ENCODE measurements at regions not wholly inside any gene's neighbourhood (a gene's known extent, or its start where the extent isn't known, plus 50 kb on each side); places are given as distances from the start of the nearest gene placed in this dataset.
"Not testable (repeated sequence)": the region's sequence is repeated elsewhere in the genome, so short reads cannot be mapped to it uniquely, and the experiment has no call there.

DNA sequence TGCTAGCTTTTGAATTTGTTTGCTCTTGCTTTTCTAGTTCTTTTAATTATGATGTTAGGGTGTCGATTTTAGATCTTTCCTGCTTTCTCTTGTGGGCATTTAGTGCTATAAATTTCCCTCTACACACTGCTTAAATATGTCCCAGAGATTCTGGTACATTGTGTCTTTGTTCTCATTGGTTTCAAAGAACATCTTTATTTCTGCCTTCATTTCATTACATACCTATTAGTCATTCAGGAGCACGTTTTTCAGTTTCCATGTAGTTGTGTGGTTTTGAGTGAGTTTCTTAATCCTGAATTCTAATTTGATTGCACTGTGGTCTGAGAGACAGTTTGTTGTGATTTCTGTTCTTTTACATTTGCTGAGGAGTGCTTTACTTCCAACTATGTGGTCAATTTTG, 51.2 kb upstream of the MB21D2 start:
- in situ Hi-C loops (cut with MboI; ENCODE audit: low pct_unique_long_range_greater_than_20kb, low sequenced_read_pairs); DNase-seq: not testable (repeated sequence)

DNA sequence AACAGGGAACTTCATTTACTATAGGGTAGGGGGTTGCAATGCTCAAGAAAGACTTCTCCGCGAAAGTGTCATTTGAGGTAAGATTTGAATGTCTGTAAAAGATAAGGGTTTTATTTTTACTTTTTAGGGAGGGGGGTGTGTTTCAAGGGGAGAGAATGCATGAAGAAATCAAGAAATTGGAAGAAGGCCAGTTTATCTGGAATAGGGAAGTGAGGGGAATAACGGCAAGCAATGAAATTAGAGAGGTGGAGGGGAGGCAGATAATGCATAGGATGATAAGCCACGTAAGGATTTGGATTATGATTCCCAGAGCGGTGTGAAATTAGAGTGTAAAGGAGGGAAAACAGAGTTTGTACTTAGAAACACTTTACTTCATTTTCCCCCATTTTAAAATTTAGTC, 63.0 kb upstream of the MB21D2 start:
- in situ Hi-C loops (cut with MboI; ENCODE audit: low pct_unique_long_range_greater_than_20kb, low sequenced_read_pairs), result no loop called here

DNA sequence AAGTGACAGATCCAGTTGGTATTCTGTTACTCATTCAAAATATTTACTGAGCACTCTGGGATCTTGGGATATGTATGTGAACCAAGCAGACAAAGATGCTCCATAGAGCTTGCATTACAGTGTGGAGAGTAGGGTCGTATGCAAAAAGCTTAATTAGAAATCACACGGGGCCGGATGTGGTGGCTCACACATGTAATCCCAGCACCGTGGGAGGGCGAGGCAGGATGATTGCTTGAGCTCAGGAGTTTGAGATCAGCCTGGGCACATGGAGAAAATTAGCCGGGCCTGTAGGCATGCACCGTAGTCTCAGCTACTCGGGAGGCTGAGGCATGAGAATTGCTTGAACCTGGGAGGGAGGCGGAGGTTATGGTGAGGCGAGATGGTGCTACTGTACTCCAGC, 68.7 kb upstream of the MB21D2 start:
- in situ Hi-C loops (cut with MboI; ENCODE audit: low pct_unique_long_range_greater_than_20kb, low sequenced_read_pairs), result no loop called here

More for the DNA sequence above, 63.0 kb upstream of the MB21D2 start:
- peak; percentile 33 for DNase-seq

DNA sequence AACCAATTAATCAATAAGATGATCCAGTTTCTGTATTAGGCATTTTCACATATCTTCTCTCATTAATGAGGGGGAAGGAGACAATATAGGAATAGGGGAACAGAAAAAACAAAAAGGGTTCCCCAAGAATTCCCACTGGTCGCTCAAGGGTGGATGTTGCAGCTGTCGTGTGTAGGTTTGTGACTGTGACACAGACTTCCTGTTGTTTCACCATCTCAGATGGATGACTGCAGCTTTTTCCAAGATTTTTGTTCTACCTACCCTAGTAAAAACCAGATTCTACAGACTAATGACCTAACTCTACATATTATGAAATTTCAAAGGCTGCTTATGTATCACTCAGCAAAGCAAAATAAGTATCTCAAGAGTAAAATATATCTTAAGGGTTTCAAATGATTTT, 73.7 kb upstream of the MB21D2 start:
- no peak for DNase-seq
- in situ Hi-C loops (cut with MboI; ENCODE audit: low pct_unique_long_range_greater_than_20kb, low sequenced_read_pairs), result no loop called here

More for the DNA sequence above, 68.7 kb upstream of the MB21D2 start:
- DNase-seq, result no peak

DNA sequence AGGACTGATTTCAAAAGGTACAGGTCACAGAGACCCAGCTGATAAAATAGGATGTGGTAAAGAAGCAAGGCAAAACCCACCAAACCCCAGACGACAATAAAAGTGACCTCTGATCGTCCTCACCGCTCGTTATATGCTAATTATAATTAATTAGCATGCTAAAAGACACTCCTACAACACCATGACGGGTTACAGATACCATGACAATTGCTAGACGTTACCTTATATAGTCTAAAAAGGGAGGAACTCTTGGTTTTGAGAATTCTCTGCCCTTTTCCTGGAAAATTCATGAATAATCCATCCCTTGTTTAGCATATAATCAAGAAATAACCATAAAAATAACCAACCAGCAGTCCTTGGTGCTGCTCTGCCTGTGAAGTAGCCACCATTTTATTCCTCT, 74.7 kb upstream of the MB21D2 start:
- in situ Hi-C loops (cut with MboI; ENCODE audit: low pct_unique_long_range_greater_than_20kb, low sequenced_read_pairs), result no loop called here
- no peak for DNase-seq

DNA sequence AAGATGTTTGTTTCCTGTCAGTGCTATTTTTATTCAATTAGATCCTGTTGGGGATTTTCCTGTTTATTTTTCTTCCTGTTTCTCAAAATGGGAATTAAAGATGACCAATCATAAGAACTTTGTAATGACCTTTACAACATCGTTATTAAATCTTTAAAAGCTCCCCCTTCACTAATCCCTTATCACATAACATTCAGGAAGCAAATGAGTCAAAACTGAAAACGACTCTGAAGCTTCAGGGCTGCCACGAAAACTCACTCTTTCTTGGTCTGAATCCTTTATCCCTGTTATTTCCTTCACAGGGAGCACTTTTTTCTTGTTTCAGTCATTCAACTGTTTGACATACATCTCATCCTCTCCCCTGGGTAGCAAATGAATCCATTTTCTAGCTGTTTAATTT, 75.8 kb upstream of the MB21D2 start:
- no peak for DNase-seq
- in situ Hi-C loops (cut with MboI; ENCODE audit: low pct_unique_long_range_greater_than_20kb, low sequenced_read_pairs), result no loop called here

DNA sequence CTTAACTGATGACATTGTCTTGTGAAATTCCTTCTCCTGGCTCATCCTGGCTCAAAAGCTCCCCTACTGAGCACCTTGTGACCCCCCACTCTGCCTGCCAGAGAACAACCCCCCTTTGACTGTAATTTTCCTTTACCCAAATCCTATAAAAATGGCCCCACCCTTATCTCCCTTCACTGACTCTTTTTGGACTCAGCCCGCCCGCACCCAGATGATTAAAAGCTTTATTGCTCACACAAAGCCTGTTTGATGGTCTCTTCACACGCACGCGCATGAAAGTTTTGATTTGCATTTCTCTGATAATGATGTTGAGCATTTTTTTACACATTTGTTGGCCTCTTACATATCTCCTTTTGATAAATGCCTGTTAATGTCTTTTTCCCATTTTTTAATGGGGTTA, 83.5 kb upstream of the MB21D2 start:
- DNase-seq; in situ Hi-C loops (cut with MboI; ENCODE audit: low pct_unique_long_range_greater_than_20kb, low sequenced_read_pairs): not testable (repeated sequence)

DNA sequence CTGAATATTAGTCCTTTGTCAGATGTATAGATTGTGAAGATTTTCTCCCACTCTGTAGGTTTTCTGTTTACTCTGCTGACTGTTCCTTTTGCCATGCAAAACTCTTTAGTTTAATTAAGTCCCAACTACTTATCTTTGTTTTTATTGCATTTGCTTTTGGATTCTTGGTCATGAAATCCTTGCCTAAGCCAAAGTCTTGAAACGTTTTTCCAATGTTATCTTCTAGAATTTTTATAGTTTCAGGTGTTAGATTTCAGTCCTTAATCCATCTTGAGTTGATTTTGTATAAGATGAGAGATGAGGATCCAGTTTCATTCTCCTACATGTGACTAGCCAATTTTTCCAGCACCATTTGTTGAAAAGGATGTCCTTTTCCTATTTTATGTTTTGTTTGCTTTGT, 86.0 kb upstream of the MB21D2 start:
- in situ Hi-C loops (cut with MboI; ENCODE audit: low pct_unique_long_range_greater_than_20kb, low sequenced_read_pairs); DNase-seq: not testable (repeated sequence)

DNA sequence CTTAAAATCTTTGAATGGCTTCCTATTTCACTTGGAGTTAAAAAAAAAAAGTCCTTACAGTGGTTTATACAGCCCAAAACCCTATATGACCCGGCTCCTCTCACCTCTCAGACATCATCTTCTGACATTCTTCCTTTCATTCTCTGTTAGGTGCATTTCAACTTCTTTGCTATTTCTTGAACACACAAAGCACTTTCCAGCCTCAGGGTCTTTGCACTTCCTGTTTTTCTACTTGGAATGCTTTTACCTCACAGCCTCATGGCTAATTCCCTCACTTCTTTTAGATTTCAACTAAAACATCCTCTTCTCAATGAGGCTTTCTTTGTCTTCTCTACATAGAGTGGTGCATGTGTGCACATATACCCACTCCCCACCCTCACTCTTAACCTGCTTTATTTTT, 91.0 kb upstream of the MB21D2 start:
- DNase-seq, result no peak
- in situ Hi-C loops (cut with MboI; ENCODE audit: low pct_unique_long_range_greater_than_20kb, low sequenced_read_pairs), result no loop called here

DNA sequence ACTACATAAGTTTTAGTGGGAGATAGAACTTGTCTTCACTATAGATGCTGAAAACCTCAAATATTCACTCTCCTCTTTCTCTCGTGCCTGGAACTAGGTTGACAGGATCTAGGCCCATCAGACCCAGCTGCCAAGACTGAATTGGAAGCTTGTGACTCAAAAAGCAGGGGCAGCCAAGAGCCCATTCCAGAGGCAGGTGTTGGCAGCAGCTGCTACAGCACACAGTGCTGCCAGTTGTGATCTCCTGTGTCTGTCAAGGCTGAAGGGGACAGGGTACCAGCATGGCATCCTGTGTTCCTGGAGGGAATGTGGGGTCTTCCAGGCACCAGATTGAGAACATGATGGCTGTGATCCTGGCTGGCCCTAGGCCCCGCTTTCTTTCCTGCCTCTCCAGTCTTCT, 92.5 kb upstream of the MB21D2 start:
- DNase-seq, result no peak
- in situ Hi-C loops (cut with MboI; ENCODE audit: low pct_unique_long_range_greater_than_20kb, low sequenced_read_pairs), result no loop called here

DNA sequence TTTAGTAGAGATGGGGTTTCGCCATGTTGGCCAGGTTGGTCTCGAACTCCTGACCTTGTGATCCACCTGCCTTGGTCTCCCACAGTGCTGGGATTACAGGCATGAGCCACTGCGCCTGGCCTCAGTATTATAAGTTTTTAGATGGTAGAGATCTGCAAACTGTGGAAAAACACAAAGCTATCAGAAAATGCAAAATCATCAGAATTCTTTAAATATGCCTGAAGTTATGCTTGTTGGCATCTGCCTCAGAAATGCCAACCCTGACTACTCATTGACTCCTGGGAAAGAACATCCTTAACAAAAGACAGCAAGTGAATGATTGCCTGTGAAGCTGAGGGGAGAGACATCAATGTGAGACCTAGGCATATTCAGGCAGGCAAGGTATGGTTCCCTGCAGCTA, 94.3 kb upstream of the MB21D2 start:
- in situ Hi-C loops (cut with MboI; ENCODE audit: low pct_unique_long_range_greater_than_20kb, low sequenced_read_pairs), result no loop called here
- DNase-seq, result no peak

DNA sequence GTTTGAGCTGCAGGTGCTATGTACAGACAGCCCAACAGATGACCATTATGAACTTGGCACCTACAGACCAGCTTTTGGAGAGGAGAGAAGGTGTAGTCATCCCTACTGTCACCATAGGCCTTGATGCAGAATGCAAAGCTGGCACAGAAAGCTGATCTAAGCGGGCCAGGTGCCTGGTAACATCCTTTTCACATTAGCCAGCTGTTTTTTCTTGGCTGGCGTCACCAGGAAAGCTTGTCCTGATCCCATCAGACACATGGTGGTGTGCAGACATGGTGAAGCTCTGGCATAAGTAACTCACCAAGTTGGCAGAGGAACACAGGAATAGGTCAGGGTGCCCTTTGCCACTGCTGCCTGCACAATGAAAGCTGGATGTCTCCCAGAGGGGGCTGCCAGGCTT, 97.2 kb upstream of the MB21D2 start:
- no peak for DNase-seq
- in situ Hi-C loops (cut with MboI; ENCODE audit: low pct_unique_long_range_greater_than_20kb, low sequenced_read_pairs), result no loop called here

DNA sequence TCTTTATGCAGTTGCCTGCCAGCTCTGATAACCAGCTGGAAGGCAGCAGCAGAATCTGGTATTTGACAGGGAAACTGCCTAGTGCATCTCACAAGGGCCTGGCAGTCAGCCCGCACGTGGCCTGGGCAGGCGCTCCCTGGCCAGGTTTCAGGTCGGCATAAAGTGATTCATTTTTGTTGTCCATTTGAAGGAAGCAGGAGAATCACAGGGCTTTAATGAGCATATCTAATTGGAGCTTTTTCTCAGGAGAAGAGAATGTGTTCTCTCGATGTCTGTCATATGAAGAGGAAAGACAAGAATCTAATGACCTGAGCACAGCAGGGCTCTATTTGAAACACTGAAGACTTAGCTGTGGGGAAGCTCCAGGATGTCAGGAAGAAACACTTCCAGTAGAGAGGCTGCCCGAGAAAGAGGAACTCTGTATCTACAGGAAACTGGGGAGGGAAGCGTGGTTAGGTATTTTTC, 98.8 kb upstream of the MB21D2 start:
- peak; percentile 37 for DNase-seq
- in situ Hi-C loops (cut with MboI; ENCODE audit: low pct_unique_long_range_greater_than_20kb, low sequenced_read_pairs), result no loop called here

DNA sequence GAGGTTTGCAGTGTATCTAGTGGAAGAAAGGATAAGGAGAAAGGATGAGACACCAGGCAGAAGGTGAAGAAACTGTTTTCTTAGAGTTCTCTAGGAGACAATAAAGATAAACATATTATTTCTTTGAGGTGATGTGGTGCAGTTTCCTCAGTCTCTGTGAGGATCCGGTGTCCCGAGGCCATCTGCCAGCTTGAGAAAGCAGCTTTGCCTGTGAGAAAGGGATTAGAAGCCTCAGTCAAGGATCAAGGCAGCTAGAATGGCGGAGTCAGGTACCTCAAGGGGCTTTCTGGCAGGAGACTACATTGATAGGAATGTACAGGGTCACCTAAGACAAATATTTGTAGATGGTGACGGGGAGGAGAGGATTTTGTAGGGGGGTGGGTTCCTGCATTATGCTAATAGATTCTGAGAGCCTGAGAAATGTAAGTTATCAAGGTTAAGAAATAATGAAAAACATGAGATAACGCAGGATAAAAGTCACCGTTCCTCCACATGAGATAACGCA, 103.9 kb upstream of the MB21D2 start:
- in situ Hi-C loops (cut with MboI; ENCODE audit: low pct_unique_long_range_greater_than_20kb, low sequenced_read_pairs), result no loop called here
- DNase-seq, result no peak

DNA sequence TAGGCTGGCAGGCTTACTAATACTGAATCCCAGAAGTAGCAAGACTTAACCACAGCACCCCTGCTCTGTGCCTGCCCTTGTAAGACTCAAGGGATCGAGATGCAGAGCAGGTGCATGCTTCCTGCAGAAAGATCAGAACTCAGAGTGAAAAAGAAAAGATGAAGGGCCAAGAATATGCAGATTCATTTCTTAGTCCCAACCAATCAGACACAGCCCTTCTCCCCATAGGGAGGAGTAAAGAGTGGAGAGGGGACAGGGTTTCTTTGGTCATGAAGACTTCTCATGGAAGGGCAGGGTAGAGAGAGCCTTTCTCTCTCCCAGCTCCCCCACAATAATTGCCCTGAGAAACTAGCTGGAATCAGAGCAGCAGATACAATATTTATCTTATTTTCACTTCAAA, 105.6 kb upstream of the MB21D2 start:
- in situ Hi-C loops (cut with MboI; ENCODE audit: low pct_unique_long_range_greater_than_20kb, low sequenced_read_pairs), result no loop called here
- DNase-seq, result no peak

DNA sequence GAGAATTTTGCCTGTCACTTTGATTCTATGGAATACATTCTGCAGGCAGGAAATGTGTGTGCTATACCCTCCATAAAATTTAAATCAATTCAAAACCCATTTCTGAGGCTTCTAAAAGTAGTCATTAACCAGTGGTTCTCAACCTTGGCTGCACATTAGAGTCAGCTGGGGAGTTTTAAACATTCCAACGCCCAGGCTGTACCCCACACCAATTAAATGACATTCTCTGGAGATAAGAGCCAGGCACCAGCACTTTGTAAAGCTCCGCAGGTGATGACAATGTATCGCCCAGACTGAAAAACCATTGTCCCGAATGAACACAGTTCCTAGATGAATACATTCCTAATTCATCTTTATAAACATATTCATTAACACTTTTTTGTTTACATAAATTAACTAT, 110.6 kb upstream of the MB21D2 start:
- in situ Hi-C loops (cut with MboI; ENCODE audit: low pct_unique_long_range_greater_than_20kb, low sequenced_read_pairs), result loop anchor here (25.0 kb wide), 1 partner anchor 216 kb away; no protein-coding TSS in a partner anchor
- DNase-seq, result no peak

DNA sequence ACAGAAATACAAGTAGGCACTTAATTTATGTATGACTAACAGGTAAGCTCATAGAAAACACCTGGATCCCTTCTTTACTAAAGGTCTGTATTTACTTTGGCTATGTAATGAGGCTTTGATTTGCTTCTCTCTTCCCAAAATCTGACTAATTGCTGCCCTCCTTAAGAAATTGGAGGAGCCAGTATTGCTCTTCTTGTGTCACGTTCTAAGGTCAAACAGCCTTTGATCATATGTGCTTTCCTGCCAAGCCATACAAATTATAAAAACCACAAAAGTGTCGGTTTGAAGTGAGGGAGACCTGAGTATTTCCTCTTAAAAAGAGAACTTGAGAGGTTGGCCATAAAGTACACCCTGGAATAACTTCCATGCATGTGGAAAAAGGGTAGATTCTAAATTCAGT, 112.1 kb upstream of the MB21D2 start:
- DNase-seq, result peak; percentile 66
- in situ Hi-C loops (cut with MboI; ENCODE audit: low pct_unique_long_range_greater_than_20kb, low sequenced_read_pairs), result loop anchor here (25.0 kb wide), 1 partner anchor 217 kb away; no protein-coding TSS in a partner anchor

DNA sequence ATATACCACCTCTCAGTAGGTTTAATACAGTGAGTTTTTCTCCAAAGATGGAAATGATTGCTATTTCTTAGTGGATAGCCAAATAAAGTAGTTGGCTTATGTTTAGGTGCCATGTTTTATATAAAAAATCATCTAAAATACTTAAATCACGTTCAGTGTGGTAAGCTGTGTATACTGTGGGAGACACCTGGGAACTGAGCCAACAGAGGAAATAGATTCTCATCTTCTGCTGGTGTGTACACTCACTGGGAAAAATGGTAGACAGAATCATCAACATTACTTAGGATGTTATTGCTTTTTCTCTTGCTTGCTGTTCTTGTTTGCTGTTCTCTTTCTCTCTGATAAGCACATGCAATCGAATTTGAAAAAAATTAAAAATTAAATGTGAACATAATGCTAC, 112.6 kb upstream of the MB21D2 start:
- no peak for DNase-seq
- in situ Hi-C loops (cut with MboI; ENCODE audit: low pct_unique_long_range_greater_than_20kb, low sequenced_read_pairs), result loop anchor here (25.0 kb wide), 1 partner anchor 218 kb away; no protein-coding TSS in a partner anchor

DNA sequence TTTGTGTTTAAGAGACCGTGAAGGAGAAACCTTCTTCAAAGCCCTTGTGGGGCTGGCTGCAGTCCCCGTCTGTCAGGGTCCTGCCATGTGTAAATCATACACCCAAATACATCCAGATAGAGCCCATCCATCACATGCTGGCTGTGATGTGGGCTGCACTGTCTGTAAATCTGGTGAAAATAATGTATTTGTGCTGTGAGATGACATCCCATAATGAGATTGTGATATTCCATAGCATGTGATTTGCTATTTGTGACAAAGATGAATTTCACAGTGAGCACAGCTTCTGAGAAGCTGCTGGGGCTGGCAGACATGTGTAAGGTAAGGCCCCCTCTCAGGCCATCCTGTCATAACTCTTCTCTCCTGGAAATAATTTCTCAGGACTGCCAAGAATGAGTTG, 114.3 kb upstream of the MB21D2 start:
- DNase-seq, result no peak
- in situ Hi-C loops (cut with MboI; ENCODE audit: low pct_unique_long_range_greater_than_20kb, low sequenced_read_pairs), result loop anchor here (25.0 kb wide), 1 partner anchor 220 kb away; no protein-coding TSS in a partner anchor

DNA sequence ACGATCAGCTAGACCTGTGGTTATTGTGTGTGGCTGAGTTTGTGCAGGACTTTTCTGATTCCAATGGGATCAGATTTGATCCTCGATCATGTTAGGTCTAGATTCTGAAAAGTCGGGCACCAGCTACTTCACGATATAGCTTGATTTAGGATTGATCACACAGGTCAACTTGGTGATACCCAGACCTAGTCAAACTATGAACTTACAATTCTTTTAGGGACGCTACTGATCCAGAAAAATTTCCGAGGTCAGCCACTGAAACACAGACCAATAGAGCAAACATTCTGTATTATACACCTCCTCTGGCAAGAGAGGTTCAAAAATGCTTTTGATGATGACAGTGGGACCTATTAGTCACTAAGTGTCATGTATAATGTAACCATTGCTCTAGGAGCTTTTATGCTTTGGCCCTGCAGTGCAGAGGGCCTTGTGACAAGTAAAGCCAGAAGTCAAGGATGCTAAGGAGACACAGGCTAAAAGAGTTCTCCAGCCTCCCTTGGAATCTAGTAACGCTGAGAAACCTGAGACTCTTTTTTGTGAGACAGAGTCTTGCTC, 115.6 kb upstream of the MB21D2 start:
- DNase-seq, result no peak
- in situ Hi-C loops (cut with MboI; ENCODE audit: low pct_unique_long_range_greater_than_20kb, low sequenced_read_pairs), result loop anchor here (25.0 kb wide), 1 partner anchor 221 kb away; no protein-coding TSS in a partner anchor

DNA sequence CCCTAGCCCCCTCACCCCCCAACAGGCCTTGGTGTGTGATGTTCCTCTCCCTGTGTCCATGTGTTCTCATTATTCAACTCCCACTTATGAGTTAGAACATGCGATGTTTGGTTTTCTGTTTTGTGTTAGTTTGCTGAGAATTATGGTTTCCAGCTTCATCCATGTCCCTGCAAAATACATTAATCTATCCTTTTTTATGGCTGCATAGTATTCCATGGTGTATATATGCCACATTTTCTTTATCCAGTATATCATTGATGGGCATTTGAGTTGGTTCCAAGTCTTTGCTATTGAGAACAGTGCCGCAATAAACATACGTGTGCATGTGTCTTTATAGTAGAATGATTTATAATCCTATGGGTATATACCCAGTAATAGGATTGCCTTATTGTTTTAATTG, 120.2 kb upstream of the MB21D2 start:
- in situ Hi-C loops (cut with MboI; ENCODE audit: low pct_unique_long_range_greater_than_20kb, low sequenced_read_pairs), result loop anchor here (25.0 kb wide), 1 partner anchor 226 kb away; no protein-coding TSS in a partner anchor
- DNase-seq, result not testable (repeated sequence)
